Breast epithelium (tissue), 3 donors: ENCODE measurements at regions not wholly inside any gene's neighbourhood (a gene's known extent, or its start where the extent isn't known, plus 50 kb on each side); places are given as distances from the start of the nearest gene placed in this dataset.

Experiments used
- POLR2AphosphoS5 ChIP-seq, 3 donors: sonication (generic); formaldehyde crosslinking; IDR thresholded peaks; one replicate each; pipeline ENCODE4 v1.6.1; 2017; ENCODE audit warnings: antibody characterized with exemption in 3 of 3
- TF ChIP-seq, protein P1 (sequence below), 3 donors: fragments of 450-650 bp; IDR thresholded peaks; one replicate each; pipeline ENCODE4 v1.5.1; 2016 to 2017; ENCODE audit warnings: antibody characterized with exemption in 3 of 3, mild to moderate bottlenecking in 3 of 3, moderate library complexity in 3 of 3

DNA sequence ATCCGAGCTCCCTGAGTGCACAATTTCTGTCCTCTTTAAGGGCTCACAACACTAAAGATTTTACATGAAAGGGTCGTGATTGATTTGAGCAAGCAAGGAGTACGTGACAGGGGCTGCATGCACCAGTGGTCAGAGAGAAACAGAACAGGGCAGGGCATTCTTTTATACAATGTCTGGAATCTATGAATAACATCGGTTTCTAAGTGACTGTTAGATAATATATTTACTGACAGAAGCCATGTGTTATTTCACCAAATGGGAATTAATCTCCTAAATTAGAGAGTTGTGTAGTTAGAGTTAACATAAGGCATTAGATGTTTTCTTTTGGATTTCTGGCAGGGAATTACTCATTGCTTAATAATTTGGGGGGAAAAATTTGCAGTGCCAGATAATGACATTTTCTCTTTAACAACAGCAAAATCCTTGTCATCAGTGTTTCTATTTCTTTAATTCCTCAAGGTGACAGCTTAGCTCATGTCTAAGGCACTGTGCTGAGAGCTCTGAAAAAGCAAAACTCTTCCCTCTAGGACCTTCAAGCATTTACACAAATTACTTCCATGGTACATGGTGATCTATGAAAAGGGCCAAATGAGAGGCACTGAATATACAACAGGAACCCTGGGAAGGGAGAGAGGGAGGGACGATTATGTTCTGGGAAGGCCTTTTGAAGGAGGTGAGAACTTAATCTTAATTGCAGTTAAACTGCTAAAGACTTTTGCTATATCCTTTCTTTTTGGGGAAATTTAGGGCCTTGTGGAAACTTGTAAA is 145.0 kb downstream of the RTL3 start:
- TF ChIP-seq, protein P1, sequence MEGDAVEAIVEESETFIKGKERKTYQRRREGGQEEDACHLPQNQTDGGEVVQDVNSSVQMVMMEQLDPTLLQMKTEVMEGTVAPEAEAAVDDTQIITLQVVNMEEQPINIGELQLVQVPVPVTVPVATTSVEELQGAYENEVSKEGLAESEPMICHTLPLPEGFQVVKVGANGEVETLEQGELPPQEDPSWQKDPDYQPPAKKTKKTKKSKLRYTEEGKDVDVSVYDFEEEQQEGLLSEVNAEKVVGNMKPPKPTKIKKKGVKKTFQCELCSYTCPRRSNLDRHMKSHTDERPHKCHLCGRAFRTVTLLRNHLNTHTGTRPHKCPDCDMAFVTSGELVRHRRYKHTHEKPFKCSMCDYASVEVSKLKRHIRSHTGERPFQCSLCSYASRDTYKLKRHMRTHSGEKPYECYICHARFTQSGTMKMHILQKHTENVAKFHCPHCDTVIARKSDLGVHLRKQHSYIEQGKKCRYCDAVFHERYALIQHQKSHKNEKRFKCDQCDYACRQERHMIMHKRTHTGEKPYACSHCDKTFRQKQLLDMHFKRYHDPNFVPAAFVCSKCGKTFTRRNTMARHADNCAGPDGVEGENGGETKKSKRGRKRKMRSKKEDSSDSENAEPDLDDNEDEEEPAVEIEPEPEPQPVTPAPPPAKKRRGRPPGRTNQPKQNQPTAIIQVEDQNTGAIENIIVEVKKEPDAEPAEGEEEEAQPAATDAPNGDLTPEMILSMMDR (IDR thresholded peaks at IDR 0.05): no peak
- TF ChIP-seq POLR2AphosphoS5 (IDR thresholded peaks at IDR 0.05): no peak
